Fibroblast of skin of left biceps (primary cell): ENCODE measurements at regions not wholly inside any gene's neighbourhood (a gene's known extent, or its start where the extent isn't known, plus 50 kb on each side); places are given as distances from the start of the nearest gene placed in this dataset.
"Not testable (repeated sequence)": the region's sequence is repeated elsewhere in the genome, so short reads cannot be mapped to it uniquely, and the experiment has no call there.

Source experiments
- DNase-seq, 2 experiments: peaks; one replicate each; pipeline ENCODE4 v3.0.0-alpha.2; 2013; ENCODE audit warnings: low read depth in 2 of 2

DNA sequence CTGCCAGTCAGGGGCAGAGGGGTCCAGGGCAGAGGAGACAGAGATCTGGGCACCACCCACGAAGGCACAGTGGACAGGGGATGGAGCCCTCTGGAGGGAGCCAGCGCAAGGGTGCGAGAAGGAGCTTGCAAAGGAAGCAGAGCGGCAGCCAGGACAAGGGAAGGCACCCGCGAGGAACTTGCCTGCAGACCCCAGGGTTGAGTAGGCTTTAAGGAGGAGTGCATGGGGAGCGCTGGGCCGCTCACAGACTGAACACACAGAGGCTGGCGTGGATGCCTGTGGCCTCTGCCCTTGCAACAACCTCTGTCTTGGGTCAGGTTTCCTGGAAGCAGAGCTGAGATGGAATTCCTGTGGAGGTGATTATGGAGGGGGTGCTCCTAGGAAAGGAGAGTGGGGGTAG, 374.4 kb downstream of the CNTNAP3B start:
- not testable (repeated sequence) for DNase-seq

GRCh38 chr9:41754403-41754802, 374.8 kb downstream of the CNTNAP3B start:
- DNase-seq: not testable (repeated sequence)

DNA sequence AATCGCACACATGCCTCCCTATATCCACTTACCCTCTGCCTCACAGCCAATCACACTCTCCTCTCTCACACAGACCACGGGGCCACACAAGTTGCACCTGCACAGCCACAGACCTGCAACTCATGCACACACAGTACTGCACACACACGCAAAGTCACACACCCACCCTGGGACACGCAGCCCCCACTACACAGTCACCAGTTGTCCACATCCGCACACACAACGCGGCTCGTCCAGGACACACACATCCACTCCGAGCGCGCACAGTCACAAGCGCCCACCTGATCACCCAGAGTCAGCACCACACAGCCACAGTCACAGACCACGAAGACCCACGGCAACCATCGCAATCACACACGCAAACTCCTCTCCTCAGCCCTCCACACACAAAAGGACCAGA, 387.3 kb downstream of the CNTNAP3B start:
- not testable (repeated sequence) for DNase-seq

DNA sequence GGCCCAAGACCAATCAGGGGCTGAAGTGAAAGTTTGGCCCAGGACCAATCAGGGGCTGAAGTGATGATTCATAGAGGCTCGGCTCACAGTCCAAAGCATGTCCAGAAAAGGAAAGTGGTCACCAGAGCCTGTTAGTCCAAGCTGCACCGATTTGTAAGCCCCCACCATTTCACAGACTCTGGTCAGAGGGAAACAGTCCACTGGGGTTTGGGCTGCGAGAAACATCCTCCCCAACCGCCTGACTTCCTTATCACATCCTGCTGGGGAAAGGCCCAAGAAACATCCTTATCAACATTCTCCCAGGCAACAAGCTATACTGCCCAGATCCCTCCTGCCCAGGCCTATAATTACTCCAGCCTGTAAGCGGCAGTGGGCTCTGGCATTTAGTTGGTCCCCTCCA, 388.1 kb downstream of the CNTNAP3B start:
- DNase-seq: not testable (repeated sequence)

- not testable (repeated sequence) for DNase-seq
Observed at GRCh38 chr9:41738681-41739080, 390.5 kb downstream of the CNTNAP3B start.

GRCh38 chr9:41699190-41699589, 430.0 kb downstream of the CNTNAP3B start:
- DNase-seq: not testable (repeated sequence)

DNA sequence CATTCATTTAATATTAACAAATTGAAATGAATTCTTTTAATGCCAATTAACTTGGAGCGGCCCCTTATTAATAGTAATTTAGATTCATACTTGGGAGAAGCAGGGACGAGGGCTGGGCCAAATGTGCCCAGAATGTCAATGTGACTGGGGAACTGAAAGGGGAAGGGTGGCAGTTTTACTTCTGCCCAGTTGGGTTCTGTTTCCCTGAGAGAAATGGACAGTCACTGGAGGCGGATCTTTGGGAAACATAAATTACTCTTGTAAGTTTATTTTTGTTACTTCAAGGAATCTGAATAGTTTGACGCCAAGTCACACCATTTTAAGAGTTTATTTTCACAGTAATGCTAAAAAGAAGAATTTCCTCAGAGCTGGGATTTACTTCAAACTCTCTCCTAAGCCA, 432.1 kb downstream of the CNTNAP3B start:
- DNase-seq: not testable (repeated sequence)

DNA sequence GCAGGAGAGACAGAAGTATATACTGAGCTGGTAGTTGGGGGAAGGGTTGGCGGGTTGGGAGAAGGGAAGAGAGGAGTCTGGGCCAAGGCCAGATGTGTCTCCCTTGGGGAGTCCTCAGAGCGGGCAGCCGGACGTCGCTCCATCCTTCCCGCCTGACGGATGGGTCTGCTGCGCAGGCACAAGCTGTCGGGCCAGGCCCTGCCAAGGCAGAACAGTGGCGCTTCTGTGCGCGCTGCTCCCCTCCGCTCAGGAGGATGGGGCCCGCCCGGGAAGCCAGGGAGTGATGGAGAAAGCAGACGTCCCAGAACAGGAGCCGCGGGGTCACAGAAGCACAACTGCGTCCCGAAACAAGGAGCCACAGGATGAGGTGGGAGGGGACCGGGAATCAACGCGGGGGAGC, 449.9 kb downstream of the CNTNAP3B start:
- not testable (repeated sequence) for DNase-seq

DNA sequence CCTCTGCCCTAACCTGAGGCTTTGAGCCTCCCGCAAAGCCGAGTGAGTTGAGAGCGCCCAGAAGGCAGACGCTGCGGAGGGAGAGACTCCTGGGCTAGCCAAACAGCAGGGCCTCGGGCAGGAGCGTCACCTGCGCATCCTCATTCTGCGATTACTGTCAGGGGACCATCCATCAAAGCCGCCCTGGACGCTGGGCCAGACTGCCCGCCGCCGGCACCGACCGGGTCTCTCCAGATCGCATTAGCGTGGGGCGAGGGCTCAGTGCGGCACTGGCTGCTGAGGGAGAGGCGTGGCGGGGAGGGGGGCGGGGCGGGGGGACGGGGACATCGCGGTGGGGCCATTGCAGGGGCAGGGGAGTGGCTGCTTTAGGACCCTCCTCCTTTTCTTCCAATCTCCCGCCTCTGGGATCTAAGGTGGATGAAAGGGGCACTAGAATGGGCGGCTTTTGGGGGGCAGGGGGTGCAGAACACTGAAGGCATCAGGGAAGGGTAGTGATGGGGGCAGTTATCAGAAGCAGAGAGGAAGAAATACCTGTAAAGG, 465.7 kb downstream of the CNTNAP3B start:
- not testable (repeated sequence) for DNase-seq

DNA sequence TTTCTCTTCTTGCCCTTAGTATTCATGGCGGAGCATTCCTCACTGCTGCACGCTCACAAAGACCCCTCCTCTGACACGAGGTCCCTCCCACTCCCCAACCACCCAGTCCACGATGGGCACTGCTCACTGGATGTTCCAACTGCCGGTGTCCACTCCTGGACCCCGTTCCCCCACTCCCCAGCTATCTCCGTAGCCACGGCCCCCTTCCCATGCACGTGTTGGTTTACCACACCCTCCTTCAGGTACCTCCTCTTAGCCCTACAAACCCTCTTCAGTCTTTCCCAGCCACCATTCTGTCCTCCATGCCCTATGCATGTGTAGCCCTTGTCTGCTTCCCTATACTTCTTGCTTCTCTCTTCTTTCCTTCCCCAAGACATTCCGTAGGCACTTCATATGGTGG, 469.6 kb upstream of the ZNG1F start:
- DNase-seq: not testable (repeated sequence)

DNA sequence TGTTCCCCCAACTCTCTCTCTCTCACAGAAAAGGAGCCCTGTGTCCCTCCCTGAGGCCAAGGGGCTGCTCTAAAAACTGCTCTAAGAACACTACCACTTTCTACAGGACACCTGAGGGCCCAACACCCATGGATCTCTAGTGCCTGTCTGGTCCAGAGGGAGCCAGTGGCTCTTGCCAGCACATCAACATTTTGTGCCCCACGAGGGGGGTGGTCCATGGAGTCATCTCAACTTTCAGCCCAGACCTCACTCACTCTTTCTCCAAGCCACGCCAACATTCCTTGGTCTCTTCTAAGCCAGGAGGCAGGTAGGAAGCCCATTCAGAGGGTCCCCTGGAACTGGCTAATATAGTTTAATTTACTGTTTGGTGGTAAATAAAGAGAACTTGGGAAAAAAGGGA, 469.0 kb upstream of the ZNG1F start:
- not testable (repeated sequence) for DNase-seq

DNA sequence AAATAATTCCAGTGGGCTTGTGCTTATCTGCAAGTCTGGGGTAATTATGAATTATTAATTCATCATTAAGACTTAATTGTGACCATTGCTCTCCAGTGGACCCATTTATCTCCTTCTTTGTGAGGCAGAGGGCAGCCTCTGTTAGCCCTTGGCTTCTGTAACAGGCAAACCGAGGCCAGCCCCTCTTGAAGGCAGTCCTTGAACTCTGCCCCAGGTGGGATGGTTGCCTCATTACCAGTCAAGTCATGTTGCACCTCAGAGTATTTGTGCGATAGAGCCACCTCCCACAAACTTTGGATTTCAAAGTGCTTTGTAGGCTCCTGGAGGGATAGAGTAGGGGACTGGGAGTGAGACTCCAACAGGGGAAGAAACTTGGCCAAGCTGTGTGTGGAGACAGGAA, 468.0 kb upstream of the ZNG1F start:
- not testable (repeated sequence) for DNase-seq

- not testable (repeated sequence) for DNase-seq
Observed at GRCh38 chr9:41655071-41655554, 466.0 kb upstream of the ZNG1F start.

GRCh38 chr9:41654349-41654748, 465.2 kb upstream of the ZNG1F start:
- not testable (repeated sequence) for DNase-seq

DNA sequence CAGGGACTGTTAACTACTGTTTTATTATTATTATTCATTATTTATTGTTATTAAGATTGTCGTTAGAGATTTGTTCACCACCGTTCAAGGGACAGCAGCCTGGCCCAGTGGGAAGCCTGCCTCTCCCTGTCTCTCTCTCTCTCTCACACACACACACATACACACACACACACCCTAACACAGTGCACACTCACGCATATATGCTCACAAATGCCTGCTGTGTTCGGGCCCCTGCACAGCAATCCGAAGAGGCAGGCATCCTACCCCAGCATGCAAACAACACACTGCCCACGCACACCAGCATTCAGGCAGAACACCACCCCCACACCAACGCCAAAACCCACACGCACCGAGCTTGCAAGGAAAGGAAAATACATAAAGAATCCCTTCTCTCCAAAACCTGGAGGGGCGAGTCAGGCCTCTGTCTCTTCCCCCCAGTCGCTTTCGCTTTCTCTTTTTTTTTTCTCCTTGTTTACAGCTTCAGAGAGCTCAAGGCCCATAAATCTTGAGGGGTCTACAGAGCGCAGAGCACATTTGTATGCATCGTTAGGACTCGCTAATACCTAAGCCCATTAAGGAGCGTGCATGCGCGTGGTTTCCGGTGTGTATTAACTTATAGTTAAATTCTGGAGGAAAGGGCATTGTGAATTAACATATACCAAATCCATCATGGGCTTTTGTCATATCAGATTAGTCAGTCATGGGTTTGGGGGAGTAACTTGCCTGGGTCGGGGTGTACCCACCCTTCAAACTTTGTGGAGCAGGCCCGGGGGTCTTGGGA, 464.6 kb upstream of the ZNG1F start:
- not testable (repeated sequence) for DNase-seq

DNA sequence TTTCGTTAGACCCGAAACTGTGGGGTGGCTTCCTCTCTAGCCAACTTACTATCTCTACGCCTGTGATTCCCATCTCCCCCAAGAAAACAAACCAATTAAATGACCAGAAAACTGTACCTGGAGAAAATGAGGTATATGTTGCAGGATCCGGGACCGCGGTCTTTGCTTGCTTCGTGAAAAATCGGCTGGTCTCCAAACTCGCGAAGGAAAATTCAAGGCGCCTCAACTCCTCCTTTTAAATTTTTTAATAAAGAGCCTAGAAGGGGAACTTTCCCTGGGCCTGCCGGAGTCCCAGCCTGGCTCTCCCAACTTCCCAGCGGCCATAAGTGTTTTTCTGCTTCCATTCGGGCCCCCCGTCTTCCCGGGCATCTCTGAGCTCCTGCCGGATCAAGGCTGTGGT, 463.7 kb upstream of the ZNG1F start:
- DNase-seq: not testable (repeated sequence)

DNA sequence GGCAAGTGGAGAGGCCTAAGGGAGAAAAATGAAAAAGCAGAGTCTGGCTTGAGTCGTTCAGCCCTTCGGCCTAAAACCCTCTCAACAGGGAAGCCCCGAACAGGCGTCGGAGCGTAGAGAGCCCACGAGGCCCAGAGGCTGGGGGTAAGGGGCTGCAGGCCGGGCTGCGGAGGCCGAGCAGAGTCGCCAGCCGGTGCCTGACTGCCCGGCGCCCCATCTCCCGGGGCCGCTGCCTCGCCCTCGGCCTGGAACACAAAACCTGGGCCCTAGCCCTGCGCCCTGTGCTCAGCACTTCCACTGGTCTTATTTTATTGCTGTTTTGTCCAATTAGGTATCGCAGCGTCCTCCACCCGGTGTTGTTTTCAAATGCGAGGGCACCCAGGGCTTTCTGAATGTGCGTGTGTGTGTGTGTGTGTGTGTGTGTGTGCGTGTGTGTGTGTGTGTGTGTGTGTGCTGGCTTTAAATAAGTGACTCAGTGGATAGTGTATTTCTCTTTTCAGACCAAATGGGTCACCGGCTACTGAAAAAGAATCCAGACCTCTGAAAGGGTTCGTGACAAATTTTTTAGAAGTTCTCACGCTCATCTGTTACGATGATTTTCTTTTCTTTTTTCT, 463.1 kb upstream of the ZNG1F start:
- DNase-seq: not testable (repeated sequence)

DNA sequence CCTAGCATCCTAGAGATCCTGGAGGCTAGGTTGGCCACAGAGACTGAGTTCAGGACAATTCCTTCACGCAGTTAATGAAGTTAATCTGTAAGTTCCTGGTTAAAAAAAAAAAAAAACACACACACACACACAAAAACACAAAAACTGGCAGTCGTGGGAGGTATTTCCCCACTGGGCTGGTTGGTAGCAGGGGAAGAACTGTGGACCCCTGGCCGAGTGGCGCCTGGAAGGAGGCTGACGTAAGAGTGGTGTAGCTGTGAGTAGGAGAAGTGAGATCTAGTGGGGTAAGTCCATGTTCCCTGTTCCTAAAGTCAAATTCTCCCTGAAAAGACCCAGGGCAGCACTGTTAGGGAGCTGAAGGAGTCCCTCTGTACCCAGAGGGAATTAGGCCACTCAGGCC, 461.0 kb upstream of the ZNG1F start:
- not testable (repeated sequence) for DNase-seq

GRCh38 chr9:41648564-41648963, 459.4 kb upstream of the ZNG1F start:
- DNase-seq: not testable (repeated sequence)

GRCh38 chr9:41646246-41646645, 457.1 kb upstream of the ZNG1F start:
- DNase-seq: not testable (repeated sequence)

DNA sequence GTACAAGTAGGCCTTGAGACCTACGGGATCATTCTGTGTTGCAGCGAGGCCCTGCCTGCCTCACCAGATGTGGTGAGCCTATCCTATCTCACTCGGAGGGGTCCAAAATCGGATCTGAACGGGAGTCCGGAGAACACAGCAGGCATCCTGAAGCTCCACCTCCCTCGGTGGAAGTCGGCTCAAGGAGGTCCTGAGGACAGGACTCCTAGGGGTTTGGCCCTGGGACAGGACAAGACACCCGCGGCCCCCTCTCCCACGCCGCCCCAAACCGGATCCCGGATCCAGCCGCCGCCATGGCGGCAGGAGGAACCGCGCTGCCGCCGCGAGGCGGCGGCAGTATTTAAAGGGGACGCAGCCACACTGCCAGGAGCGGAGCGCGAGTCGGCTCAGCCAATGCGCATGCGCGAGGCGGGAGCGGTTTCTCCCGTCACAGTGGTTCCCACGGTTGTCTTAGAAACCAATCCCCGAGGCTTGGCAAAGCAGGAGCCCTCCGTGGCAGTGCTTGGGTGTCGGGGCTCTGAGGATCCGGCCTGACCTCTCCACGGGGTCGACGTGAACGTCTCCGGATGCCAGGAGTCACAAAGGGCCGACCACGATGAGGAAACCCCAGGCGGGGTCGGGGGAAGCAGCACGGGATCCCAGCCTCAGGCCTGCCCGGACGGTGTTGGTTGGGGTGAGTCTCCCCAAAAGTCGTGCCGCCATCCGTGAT, 454.6 kb upstream of the ZNG1F start:
- DNase-seq: peak; percentile 27 to 32

- DNase-seq: not testable (repeated sequence)
Observed at GRCh38 chr9:41633726-41634125, 444.6 kb upstream of the ZNG1F start.
